HEK293 (cell line): ENCODE measurements at regions not wholly inside any gene's neighbourhood (a gene's known extent, or its start where the extent isn't known, plus 50 kb on each side); places are given as distances from the start of the nearest gene placed in this dataset.
A peak's percentile ranks its signal among the peaks of the same experiment; 100 is the strongest.

Experiments used
- CTCF ChIA-PET: fragments of 350-600 bp; formaldehyde crosslinking; extraction: SDS; loops from one replicate; lab custom pipeline; 2021; ENCODE audit warnings: antibody characterized with exemption; lab: Yijun Ruan, JAX
- POLR2A ChIA-PET: fragments of 300-600 bp; formaldehyde crosslinking; extraction: SDS; loops from one replicate; lab custom pipeline; 2020; ENCODE audit warnings: antibody characterized with exemption, inconsistent platforms; lab: Yijun Ruan, JAX
- H3K27ac ChIP-seq: fragments of 200-500 bp; sonication (Bioruptor generic); 2 replicates; pipeline ENCODE4 v1.5.1; 2014; ENCODE audit warnings: low read depth, low read length, control low read depth, inconsistent platforms; ENCODE audit errors: extremely low read depth
- H3K36me3 ChIP-seq, 2 experiments: fragments of 200-500 bp in 1 of 2; sonication (Bioruptor generic) in 1 of 2; 1 replicate in 1 of 2; 2 replicates in 1 of 2; pipeline ENCODE4 v1.5.1; 2014 to 2017; ENCODE audit warnings: inconsistent platforms in 2 of 2, low read length in 2 of 2; ENCODE audit not compliant: control insufficient read depth in 2 of 2, insufficient read depth in 1 of 2
- H3K4me1 ChIP-seq: fragments of 200-500 bp; sonication (Bioruptor generic); 2 replicates; pipeline ENCODE4 v1.5.1; 2014; ENCODE audit warnings: mild to moderate bottlenecking, low read length, inconsistent platforms; ENCODE audit not compliant: control insufficient read depth, insufficient read depth
- H3K4me3 ChIP-seq: 2 replicates; pipeline ENCODE4 v1.5.1; 2011; ENCODE audit warnings: low read depth, mild to moderate bottlenecking, control low read depth, low read length, moderate library complexity
- H3K9me3 ChIP-seq: fragments of 200-500 bp; sonication (Bioruptor generic); 2 replicates; pipeline ENCODE4 v1.5.1; 2014; ENCODE audit warnings: low read depth, low read length, inconsistent platforms; ENCODE audit not compliant: control insufficient read depth, insufficient read depth
- GLI2 ChIP-seq: fragments of 450-650 bp; formaldehyde crosslinking; IDR thresholded peaks from 2 replicates; pipeline ENCODE4; 2017; ENCODE audit warnings: missing biosample characterization, missing genetic modification characterization, low read depth, borderline replicate concordance
- KLF16 ChIP-seq: fragments of 450-650 bp; formaldehyde crosslinking; IDR thresholded peaks from 2 replicates; pipeline ENCODE4 v1.5.1; 2017; ENCODE audit warnings: missing biosample characterization, missing genetic modification characterization
- KLF9 ChIP-seq: fragments of 450-650 bp; formaldehyde crosslinking; IDR thresholded peaks from 2 replicates; pipeline ENCODE4 v1.5.1; 2016; ENCODE audit warnings: missing biosample characterization, missing genetic modification characterization, low read depth
- PRDM10 ChIP-seq: fragments of 450-650 bp; formaldehyde crosslinking; IDR thresholded peaks from 2 replicates; pipeline ENCODE4 v1.5.1; 2016; ENCODE audit warnings: missing biosample characterization, missing genetic modification characterization
- SP2 ChIP-seq: fragments of 450-650 bp; formaldehyde crosslinking; IDR thresholded peaks from 2 replicates; pipeline ENCODE4 v1.5.1; 2016; ENCODE audit warnings: missing biosample characterization, missing genetic modification characterization
- ZBTB11 ChIP-seq: fragments of 450-650 bp; formaldehyde crosslinking; conservative IDR thresholded peaks from 2 replicates; pipeline ENCODE4 v1.5.1; 2016; ENCODE audit warnings: low read depth, missing biosample characterization, missing genetic modification characterization
- ZIC2 ChIP-seq: fragments of 450-650 bp; formaldehyde crosslinking; IDR thresholded peaks from 2 replicates; pipeline ENCODE4 v1.5.1; 2016; ENCODE audit warnings: missing biosample characterization, missing genetic modification characterization
- ZNF157 ChIP-seq: fragments of 450-650 bp; formaldehyde crosslinking; IDR thresholded peaks from 2 replicates; pipeline ENCODE4 v1.5.1; 2016; ENCODE audit warnings: missing biosample characterization, missing genetic modification characterization
- ZNF214 ChIP-seq: fragments of 450-650 bp; formaldehyde crosslinking; IDR thresholded peaks from 2 replicates; pipeline ENCODE4 v1.5.1; 2017; ENCODE audit warnings: missing biosample characterization, mild to moderate bottlenecking, missing genetic modification characterization, borderline replicate concordance
- ZNF239 ChIP-seq: fragments of 450-650 bp; formaldehyde crosslinking; IDR thresholded peaks from 2 replicates; pipeline ENCODE4 v1.5.1; 2016; ENCODE audit warnings: missing biosample characterization, missing genetic modification characterization
- ZNF26 ChIP-seq: fragments of 450-650 bp; formaldehyde crosslinking; IDR thresholded peaks from 2 replicates; pipeline ENCODE4 v1.5.1; 2016; ENCODE audit warnings: missing biosample characterization, missing genetic modification characterization
- ZNF341 ChIP-seq: fragments of 450-650 bp; formaldehyde crosslinking; IDR thresholded peaks from 2 replicates; pipeline ENCODE4; 2016; ENCODE audit warnings: low read depth, missing biosample characterization, missing genetic modification characterization
- ZNF354C ChIP-seq: fragments of 450-650 bp; formaldehyde crosslinking; IDR thresholded peaks from 2 replicates; pipeline ENCODE4 v1.5.1; 2016; ENCODE audit warnings: missing biosample characterization, missing genetic modification characterization, low read depth, borderline replicate concordance
- ZNF366 ChIP-seq: fragments of 450-650 bp; formaldehyde crosslinking; conservative IDR thresholded peaks from 2 replicates; pipeline ENCODE4 v1.5.1; 2016; ENCODE audit warnings: missing biosample characterization, missing genetic modification characterization
- ZNF473 ChIP-seq: fragments of 450-650 bp; formaldehyde crosslinking; IDR thresholded peaks from 2 replicates; pipeline ENCODE4 v1.5.1; 2017; ENCODE audit warnings: missing biosample characterization, missing genetic modification characterization
- ZNF518A ChIP-seq: fragments of 450-650 bp; formaldehyde crosslinking; conservative IDR thresholded peaks from 2 replicates; pipeline ENCODE4 v1.5.1; 2016; ENCODE audit warnings: low read depth, missing biosample characterization, missing genetic modification characterization
- ZNF555 ChIP-seq: fragments of 450-650 bp; formaldehyde crosslinking; conservative IDR thresholded peaks from 2 replicates; pipeline ENCODE4 v1.5.1; 2017; ENCODE audit warnings: missing biosample characterization, mild to moderate bottlenecking, missing genetic modification characterization, inconsistent platforms
- ZNF843 ChIP-seq: fragments of 450-650 bp; formaldehyde crosslinking; IDR thresholded peaks from 2 replicates; pipeline ENCODE4 v1.5.1; 2016; ENCODE audit warnings: missing biosample characterization, missing genetic modification characterization

- no peak for TF ChIP-seq ZNF26 (tag by site-specific recombination)
These were observed 127.8 kb upstream of the TIAM1 start (continued) for GRCh38 chr21:31471865-31472264.

- Histone ChIP-seq H3K4me1 (no peaks in the 10 kb centered on the region), H3K9me3 (no peaks in the 10 kb centered on the region), H3K36me3 (no peaks in the 10 kb centered on the region), H3K4me3 (no peak overlapping the region), H3K27ac (no peak overlapping the region)
- POLR2A ChIA-PET, result no interaction called here
- TF ChIP-seq ZNF341 (tag by site-specific recombination), result 0 out of 2 replicates have a peak, but pooled peaks have one; percentile 26
- TF ChIP-seq PRDM10 (tag by site-specific recombination), result peak; percentile 23; the same call in 1 of the 2 replicates
- TF ChIP-seq ZNF214 (tag by site-specific recombination), result no peak
- CTCF ChIA-PET, result interaction anchor here (1.0 to 1.4 kb wide), 2 partner anchors 11 to 272 kb away, joined by 3 to 4 read pairs; no protein-coding TSS in a partner anchor
These were observed 127.0 kb upstream of the TIAM1 start for GRCh38 chr21:31470896-31471694.

- Histone ChIP-seq H3K9me3 (no peaks in the 10 kb centered on the region), H3K4me3 (no peak overlapping the region), H3K27ac (no peak overlapping the region), H3K4me1 (no peaks in the 10 kb centered on the region; the same call in 1 of the 2 replicates), H3K36me3 (peaks cover 0 to 3% of the 10 kb centered on the region in 2 experiments; a peak in 2 of 3 replicates)
- ChIA-PET CTCF (interaction anchor here (2.9 kb wide), 1 partner anchor 120 kb away, joined by 32 read pairs; no protein-coding TSS in a partner anchor), POLR2A (no interaction called here)
- TF ChIP-seq ZNF157 (no peak), KLF9 (tag by site-specific recombination) (no peak), KLF16 (tag by site-specific recombination) (no peak), ZNF473 (tag by site-specific recombination) (no peak), ZBTB11 (tag by site-specific recombination) (no peak), ZNF843 (no peak), GLI2 (tag by site-specific recombination) (no peak), ZNF354C (tag by site-specific recombination) (no peak), ZNF518A (tag by site-specific recombination) (no peak), ZIC2 (tag by site-specific recombination) (no peak), ZNF239 (tag by site-specific recombination) (no peak), SP2 (tag by site-specific recombination) (no peak), ZNF366 (tag by site-specific recombination) (no peak), ZNF555 (tag by site-specific recombination) (no peak)
These were observed 116.9 kb upstream of the TIAM1 start for GRCh38 chr21:31460980-31461379.
